ENCODE measurements at regions not wholly inside any gene's neighbourhood (a gene's known extent, or its start where the extent isn't known, plus 50 kb on each side); places are given as distances from the start of the nearest gene placed in this dataset.

DNA sequence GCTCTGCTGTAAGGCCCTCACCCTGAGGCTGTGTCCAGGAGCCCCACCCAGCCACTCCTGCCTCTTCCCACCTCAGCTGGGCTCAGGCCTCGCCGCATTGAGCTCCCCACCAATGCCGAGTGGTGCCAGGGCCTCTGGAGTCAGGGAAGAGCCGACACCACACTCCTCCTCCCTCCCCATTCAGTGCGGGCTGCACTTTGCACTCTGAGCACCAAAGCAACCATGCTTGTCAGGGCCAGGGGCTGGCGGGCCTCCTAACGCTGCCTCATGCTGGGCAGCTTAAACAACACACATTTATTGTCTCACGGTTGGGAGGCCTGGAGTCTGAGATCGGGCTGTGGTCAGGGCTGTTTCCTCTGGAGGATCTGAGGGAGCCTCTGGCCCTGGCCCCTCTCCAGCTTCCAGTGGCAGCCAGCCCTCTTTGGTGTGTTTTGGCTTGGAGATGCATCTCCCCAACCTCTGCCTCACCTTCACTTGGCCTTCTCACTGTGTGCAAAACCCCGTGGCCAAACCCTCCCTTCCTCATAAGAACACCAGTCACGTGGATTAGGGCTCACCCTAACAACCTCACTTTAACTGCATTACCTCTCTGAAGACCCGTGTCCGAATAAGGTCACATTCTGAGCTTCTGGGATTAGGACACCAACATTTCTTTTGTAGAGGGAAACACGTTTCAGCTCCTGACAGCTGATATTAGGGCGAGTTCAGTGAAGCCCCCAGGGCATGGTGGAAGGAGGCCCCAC lies 157.8 kb downstream of the MED10 start:
- TF ChIP-seq, protein P1, sequence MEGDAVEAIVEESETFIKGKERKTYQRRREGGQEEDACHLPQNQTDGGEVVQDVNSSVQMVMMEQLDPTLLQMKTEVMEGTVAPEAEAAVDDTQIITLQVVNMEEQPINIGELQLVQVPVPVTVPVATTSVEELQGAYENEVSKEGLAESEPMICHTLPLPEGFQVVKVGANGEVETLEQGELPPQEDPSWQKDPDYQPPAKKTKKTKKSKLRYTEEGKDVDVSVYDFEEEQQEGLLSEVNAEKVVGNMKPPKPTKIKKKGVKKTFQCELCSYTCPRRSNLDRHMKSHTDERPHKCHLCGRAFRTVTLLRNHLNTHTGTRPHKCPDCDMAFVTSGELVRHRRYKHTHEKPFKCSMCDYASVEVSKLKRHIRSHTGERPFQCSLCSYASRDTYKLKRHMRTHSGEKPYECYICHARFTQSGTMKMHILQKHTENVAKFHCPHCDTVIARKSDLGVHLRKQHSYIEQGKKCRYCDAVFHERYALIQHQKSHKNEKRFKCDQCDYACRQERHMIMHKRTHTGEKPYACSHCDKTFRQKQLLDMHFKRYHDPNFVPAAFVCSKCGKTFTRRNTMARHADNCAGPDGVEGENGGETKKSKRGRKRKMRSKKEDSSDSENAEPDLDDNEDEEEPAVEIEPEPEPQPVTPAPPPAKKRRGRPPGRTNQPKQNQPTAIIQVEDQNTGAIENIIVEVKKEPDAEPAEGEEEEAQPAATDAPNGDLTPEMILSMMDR (IDR thresholded peaks at IDR 0.05; ENCODE audit: low read depth, low read length, poor library complexity, severe bottlenecking) = no peak
- TF ChIP-seq EZH2phosphoT487 (IDR thresholded peaks at IDR 0.05; ENCODE audit: borderline replicate concordance, low read length) = no peak

Data from DOHH2 (cell line).